H1 (cell line): ENCODE measurements at regions not wholly inside any gene's neighbourhood (a gene's known extent, or its start where the extent isn't known, plus 50 kb on each side); places are given as distances from the start of the nearest gene placed in this dataset.

Experiments used
- CHD1 ChIP-seq: IDR thresholded peaks from 2 replicates; pipeline ENCODE4 v1.6.1; 2012; ENCODE audit warnings: low read depth, low read length, improper control_type of control experiment
- SIX5 ChIP-seq: IDR thresholded peaks from 2 replicates; pipeline ENCODE4 v1.6.1; 2011; ENCODE audit warnings: mild to moderate bottlenecking, low read depth, low read length
- SP1 ChIP-seq: IDR thresholded peaks from 2 replicates; pipeline ENCODE4 v1.6.1; 2011; ENCODE audit warnings: low read depth, low read length
- TF ChIP-seq, protein P1 (sequence below): fragments of 300-600 bp; sonication (generic); IDR thresholded peaks from 2 replicates; pipeline ENCODE4 v1.7.1; 2012; ENCODE audit warnings: low read length, moderate library complexity, mild to moderate bottlenecking, inconsistent platforms; ENCODE audit not compliant: insufficient replicate concordance

DNA sequence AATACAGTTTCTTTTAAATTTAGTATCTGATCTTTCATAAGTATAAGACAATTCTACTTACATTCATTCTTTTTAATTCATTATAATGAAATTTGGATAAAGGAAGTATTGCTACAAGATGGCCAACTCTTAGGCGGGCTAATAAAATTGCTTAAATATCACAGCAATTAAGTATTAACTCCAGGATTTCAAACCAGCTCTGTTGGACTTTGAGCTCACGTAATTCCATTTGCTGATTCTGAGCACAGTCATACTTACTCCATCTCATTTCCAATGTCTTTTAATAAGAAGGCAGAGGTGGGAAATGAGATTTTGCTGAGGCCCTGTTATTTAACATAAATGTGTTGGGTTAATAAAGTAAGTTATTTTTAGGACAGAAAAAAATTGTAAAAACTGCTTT lies 748.1 kb downstream of the KCNA4 start (continued):
- TF ChIP-seq SIX5 (no peak), CHD1 (no peak), SP1 (no peak)
- TF ChIP-seq, protein P1, sequence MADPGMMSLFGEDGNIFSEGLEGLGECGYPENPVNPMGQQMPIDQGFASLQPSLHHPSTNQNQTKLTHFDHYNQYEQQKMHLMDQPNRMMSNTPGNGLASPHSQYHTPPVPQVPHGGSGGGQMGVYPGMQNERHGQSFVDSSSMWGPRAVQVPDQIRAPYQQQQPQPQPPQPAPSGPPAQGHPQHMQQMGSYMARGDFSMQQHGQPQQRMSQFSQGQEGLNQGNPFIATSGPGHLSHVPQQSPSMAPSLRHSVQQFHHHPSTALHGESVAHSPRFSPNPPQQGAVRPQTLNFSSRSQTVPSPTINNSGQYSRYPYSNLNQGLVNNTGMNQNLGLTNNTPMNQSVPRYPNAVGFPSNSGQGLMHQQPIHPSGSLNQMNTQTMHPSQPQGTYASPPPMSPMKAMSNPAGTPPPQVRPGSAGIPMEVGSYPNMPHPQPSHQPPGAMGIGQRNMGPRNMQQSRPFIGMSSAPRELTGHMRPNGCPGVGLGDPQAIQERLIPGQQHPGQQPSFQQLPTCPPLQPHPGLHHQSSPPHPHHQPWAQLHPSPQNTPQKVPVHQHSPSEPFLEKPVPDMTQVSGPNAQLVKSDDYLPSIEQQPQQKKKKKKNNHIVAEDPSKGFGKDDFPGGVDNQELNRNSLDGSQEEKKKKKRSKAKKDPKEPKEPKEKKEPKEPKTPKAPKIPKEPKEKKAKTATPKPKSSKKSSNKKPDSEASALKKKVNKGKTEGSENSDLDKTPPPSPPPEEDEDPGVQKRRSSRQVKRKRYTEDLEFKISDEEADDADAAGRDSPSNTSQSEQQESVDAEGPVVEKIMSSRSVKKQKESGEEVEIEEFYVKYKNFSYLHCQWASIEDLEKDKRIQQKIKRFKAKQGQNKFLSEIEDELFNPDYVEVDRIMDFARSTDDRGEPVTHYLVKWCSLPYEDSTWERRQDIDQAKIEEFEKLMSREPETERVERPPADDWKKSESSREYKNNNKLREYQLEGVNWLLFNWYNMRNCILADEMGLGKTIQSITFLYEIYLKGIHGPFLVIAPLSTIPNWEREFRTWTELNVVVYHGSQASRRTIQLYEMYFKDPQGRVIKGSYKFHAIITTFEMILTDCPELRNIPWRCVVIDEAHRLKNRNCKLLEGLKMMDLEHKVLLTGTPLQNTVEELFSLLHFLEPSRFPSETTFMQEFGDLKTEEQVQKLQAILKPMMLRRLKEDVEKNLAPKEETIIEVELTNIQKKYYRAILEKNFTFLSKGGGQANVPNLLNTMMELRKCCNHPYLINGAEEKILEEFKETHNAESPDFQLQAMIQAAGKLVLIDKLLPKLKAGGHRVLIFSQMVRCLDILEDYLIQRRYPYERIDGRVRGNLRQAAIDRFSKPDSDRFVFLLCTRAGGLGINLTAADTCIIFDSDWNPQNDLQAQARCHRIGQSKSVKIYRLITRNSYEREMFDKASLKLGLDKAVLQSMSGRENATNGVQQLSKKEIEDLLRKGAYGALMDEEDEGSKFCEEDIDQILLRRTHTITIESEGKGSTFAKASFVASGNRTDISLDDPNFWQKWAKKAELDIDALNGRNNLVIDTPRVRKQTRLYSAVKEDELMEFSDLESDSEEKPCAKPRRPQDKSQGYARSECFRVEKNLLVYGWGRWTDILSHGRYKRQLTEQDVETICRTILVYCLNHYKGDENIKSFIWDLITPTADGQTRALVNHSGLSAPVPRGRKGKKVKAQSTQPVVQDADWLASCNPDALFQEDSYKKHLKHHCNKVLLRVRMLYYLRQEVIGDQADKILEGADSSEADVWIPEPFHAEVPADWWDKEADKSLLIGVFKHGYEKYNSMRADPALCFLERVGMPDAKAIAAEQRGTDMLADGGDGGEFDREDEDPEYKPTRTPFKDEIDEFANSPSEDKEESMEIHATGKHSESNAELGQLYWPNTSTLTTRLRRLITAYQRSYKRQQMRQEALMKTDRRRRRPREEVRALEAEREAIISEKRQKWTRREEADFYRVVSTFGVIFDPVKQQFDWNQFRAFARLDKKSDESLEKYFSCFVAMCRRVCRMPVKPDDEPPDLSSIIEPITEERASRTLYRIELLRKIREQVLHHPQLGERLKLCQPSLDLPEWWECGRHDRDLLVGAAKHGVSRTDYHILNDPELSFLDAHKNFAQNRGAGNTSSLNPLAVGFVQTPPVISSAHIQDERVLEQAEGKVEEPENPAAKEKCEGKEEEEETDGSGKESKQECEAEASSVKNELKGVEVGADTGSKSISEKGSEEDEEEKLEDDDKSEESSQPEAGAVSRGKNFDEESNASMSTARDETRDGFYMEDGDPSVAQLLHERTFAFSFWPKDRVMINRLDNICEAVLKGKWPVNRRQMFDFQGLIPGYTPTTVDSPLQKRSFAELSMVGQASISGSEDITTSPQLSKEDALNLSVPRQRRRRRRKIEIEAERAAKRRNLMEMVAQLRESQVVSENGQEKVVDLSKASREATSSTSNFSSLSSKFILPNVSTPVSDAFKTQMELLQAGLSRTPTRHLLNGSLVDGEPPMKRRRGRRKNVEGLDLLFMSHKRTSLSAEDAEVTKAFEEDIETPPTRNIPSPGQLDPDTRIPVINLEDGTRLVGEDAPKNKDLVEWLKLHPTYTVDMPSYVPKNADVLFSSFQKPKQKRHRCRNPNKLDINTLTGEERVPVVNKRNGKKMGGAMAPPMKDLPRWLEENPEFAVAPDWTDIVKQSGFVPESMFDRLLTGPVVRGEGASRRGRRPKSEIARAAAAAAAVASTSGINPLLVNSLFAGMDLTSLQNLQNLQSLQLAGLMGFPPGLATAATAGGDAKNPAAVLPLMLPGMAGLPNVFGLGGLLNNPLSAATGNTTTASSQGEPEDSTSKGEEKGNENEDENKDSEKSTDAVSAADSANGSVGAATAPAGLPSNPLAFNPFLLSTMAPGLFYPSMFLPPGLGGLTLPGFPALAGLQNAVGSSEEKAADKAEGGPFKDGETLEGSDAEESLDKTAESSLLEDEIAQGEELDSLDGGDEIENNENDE = no peak
